DND-41 (cell line): ENCODE measurements at regions not wholly inside any gene's neighbourhood (a gene's known extent, or its start where the extent isn't known, plus 50 kb on each side); places are given as distances from the start of the nearest gene placed in this dataset.

Experiments used
- ATAC-seq: fragments of 200-7000 bp; cut with Tn5 transposase; 3 replicates; pipeline ENCODE4 v1.9.1; 2021; ENCODE audit warnings: low read depth; ENCODE audit not compliant: insufficient read depth
- DNase-seq: peaks from one replicate; pipeline ENCODE4 v3.0.0-alpha.2; 2020
- H2AFZ ChIP-seq: 2 replicates; pipeline ENCODE4 v1.6.0; 2012; ENCODE audit warnings: low read depth, low read length
- H3K27ac ChIP-seq: 2 replicates; pipeline ENCODE4 v1.5.1; 2012; ENCODE audit warnings: low read length, inconsistent platforms
- H3K27me3 ChIP-seq: fragments of 200-600 bp; sonication (generic); 2 replicates; pipeline ENCODE4 v1.6.0; 2012; ENCODE audit warnings: low read length, mild to moderate bottlenecking, inconsistent platforms; ENCODE audit not compliant: insufficient read depth, poor library complexity
- H3K36me3 ChIP-seq: 2 replicates; pipeline ENCODE4 v1.5.1; 2012; ENCODE audit warnings: low read length, inconsistent platforms; ENCODE audit not compliant: insufficient read depth
- H3K4me1 ChIP-seq: 2 replicates; pipeline ENCODE4 v1.5.1; 2012; ENCODE audit warnings: mild to moderate bottlenecking, low read length; ENCODE audit not compliant: insufficient read depth
- H3K4me2 ChIP-seq: 2 replicates; pipeline ENCODE4 v1.6.0; 2012; ENCODE audit warnings: mild to moderate bottlenecking, moderate library complexity, low read length, inconsistent platforms; ENCODE audit not compliant: insufficient read depth
- H3K4me3 ChIP-seq, 2 experiments: fragments of 200-600 bp in 1 of 2; shearing (Covaris generic) in 1 of 2; 2 replicates each; pipeline ENCODE4 v1.5.1; 2012 to 2016; ENCODE audit warnings: inconsistent platforms in 2 of 2, low read length in 2 of 2, mild to moderate bottlenecking in 2 of 2, low read depth in 1 of 2, moderate library complexity in 1 of 2
- H3K79me2 ChIP-seq: 2 replicates; pipeline ENCODE4 v1.6.0; 2012; ENCODE audit warnings: low read length, inconsistent platforms; ENCODE audit not compliant: insufficient read depth
- H3K9ac ChIP-seq: 2 replicates; pipeline ENCODE4 v1.6.0; 2012; ENCODE audit warnings: low read depth, mild to moderate bottlenecking, inconsistent platforms, low read length, moderate library complexity
- H3K9me3 ChIP-seq: 2 replicates; pipeline ENCODE4 v1.5.1; 2012; ENCODE audit warnings: low read length, moderate library complexity, mild to moderate bottlenecking, inconsistent platforms; ENCODE audit not compliant: insufficient read depth, severe bottlenecking
- H4K20me1 ChIP-seq: 2 replicates; pipeline ENCODE4 v1.6.0; 2012; ENCODE audit warnings: low read length; ENCODE audit not compliant: insufficient read depth
- CTCF ChIP-seq: IDR thresholded peaks from 2 replicates; pipeline ENCODE4 v1.5.1; 2012; ENCODE audit warnings: borderline replicate concordance, low read length, moderate library complexity, mild to moderate bottlenecking; ENCODE audit not compliant: poor library complexity, severe bottlenecking; ENCODE audit errors: extremely low read depth
- EZH2 ChIP-seq: IDR thresholded peaks from 3 replicates; pipeline ENCODE4 v1.6.1; 2012; ENCODE audit warnings: borderline replicate concordance, low read depth, mild to moderate bottlenecking, moderate library complexity, low read length, inconsistent platforms; ENCODE audit not compliant: severe bottlenecking

GRCh38 chr2:196284144-196284844 is 112.9 kb upstream of the STK17B start:
- H3K9ac ChIP-seq = no peak overlapping the region
- H3K79me2 ChIP-seq = no peaks in the 10 kb centered on the region
- H3K9me3 ChIP-seq = no peaks in the 10 kb centered on the region
- H3K4me2 ChIP-seq = no peak overlapping the region
- H3K27me3 ChIP-seq = no peaks in the 10 kb centered on the region
- ATAC-seq (no peak), DNase-seq (no peak)
- H4K20me1 ChIP-seq = no peaks in the 10 kb centered on the region
- H3K4me1 ChIP-seq = peaks cover 19% of the 10 kb centered on the region
- no peaks in the 10 kb centered on the region for H3K36me3 ChIP-seq
- H3K4me3 ChIP-seq = no peak overlapping the region
- H3K27ac ChIP-seq = no peak overlapping the region
- no peak for TF ChIP-seq CTCF
- TF ChIP-seq EZH2 = no peak
- H2AFZ ChIP-seq = no peak overlapping the region

- Histone ChIP-seq H3K9me3 (no peaks in the 10 kb centered on the region), H3K27ac (no peak overlapping the region)
Measured at GRCh38 chr2:196284866-196285557, 113.6 kb upstream of the STK17B start.

GRCh38 chr2:196286821-196287220 is 115.4 kb upstream of the STK17B start:
- Histone ChIP-seq H3K36me3 (no peaks in the 10 kb centered on the region), H4K20me1 (no peaks in the 10 kb centered on the region), H2AFZ (no peak overlapping the region), H3K79me2 (no peaks in the 10 kb centered on the region), H3K27ac (no peak overlapping the region), H3K4me1 (peaks cover 21% of the 10 kb centered on the region), H3K9me3 (no peaks in the 10 kb centered on the region), H3K4me2 (no peak overlapping the region), H3K4me3 (no peak overlapping the region), H3K27me3 (no peaks in the 10 kb centered on the region), H3K9ac (no peak overlapping the region)
- DNase-seq (no peak), ATAC-seq (no peak)
- no peak for TF ChIP-seq CTCF
- no peak for TF ChIP-seq EZH2

More at GRCh38 chr2:196284866-196285557, 113.6 kb upstream of the STK17B start:
- H3K4me3 ChIP-seq = no peak overlapping the region
- no peak overlapping the region for H2AFZ ChIP-seq
- H3K9ac ChIP-seq = no peak overlapping the region
- no peak overlapping the region for H3K4me2 ChIP-seq
- no peaks in the 10 kb centered on the region for H3K79me2 ChIP-seq
- ATAC-seq = no peak
- H4K20me1 ChIP-seq = no peaks in the 10 kb centered on the region
- H3K4me1 ChIP-seq = peaks cover 21% of the 10 kb centered on the region
- H3K27me3 ChIP-seq = no peaks in the 10 kb centered on the region
- no peak for DNase-seq
- no peak for TF ChIP-seq CTCF
- no peak for TF ChIP-seq EZH2
- H3K36me3 ChIP-seq = no peaks in the 10 kb centered on the region
